ENCODE measurements at regions not wholly inside any gene's neighbourhood (a gene's known extent, or its start where the extent isn't known, plus 50 kb on each side); places are given as distances from the start of the nearest gene placed in this dataset.

DNA sequence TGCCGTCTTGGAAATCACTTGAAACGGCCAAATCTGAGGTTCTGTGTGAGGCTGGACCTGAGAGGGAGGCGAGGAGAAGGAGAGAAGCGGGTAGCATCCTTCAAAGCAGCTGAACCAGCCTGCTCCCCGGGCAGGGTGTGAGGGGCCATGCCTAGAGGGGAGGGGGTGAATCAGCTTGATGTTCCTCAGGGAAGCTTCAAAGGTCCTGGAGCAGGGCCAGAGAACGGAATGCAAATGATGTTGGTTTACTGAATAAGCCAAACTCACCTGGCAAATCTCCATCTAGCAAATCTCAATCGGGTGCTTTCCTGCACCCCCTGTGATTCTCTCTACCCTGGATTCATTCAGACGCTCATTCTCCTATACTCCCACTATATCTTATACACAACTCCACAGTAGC is 226.9 kb downstream of the WDR11 start:
- Histone ChIP-seq H3K27ac (no peak overlapping the region), H3K4me3 (no peak overlapping the region), H3K9me3 (no peaks in the 10 kb centered on the region), H4K20me1 (no peaks in the 10 kb centered on the region), H3K4me2 (no peak overlapping the region), H3K36me3 (no peaks in the 10 kb centered on the region), H3K9ac (no peak overlapping the region), H3K4me1 (no peaks in the 10 kb centered on the region), H3K27me3 (no peaks in the 10 kb centered on the region)
- TF ChIP-seq Cebpa-rat (IDR thresholded peaks at IDR 0.05) = no peak

DNA sequence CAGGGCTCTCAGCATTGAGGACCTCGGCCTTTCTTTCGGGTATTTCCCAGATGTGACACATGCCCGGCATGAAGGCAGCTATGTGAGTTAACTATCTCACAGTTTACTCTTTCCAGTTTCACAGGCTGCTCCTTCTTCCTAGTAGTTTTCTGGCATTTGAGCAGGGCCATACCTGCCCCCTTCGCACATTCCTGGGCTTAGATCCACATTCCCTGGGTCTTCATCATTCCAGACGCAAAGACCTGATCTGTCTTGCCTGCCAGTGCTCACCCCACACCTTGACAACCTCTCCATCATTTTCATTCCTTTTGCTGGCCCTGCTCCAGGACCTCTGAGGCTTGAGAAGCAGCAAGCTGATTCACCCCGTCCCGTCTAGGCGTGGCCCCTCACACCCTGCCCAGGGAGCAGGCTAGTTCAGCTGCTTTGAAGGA is 227.5 kb downstream of the WDR11 start:
- no peaks in the 10 kb centered on the region for H3K9me3 ChIP-seq
- H3K27me3 ChIP-seq = no peaks in the 10 kb centered on the region
- H3K4me3 ChIP-seq = no peak overlapping the region
- no peaks in the 10 kb centered on the region for H4K20me1 ChIP-seq
- H3K4me1 ChIP-seq = no peaks in the 10 kb centered on the region
- H3K4me2 ChIP-seq = no peak overlapping the region
- H3K36me3 ChIP-seq = no peaks in the 10 kb centered on the region
- no peak overlapping the region for H3K9ac ChIP-seq
- H3K27ac ChIP-seq = no peak overlapping the region
- no peak for TF ChIP-seq Cebpa-rat (IDR thresholded peaks at IDR 0.05)

DNA sequence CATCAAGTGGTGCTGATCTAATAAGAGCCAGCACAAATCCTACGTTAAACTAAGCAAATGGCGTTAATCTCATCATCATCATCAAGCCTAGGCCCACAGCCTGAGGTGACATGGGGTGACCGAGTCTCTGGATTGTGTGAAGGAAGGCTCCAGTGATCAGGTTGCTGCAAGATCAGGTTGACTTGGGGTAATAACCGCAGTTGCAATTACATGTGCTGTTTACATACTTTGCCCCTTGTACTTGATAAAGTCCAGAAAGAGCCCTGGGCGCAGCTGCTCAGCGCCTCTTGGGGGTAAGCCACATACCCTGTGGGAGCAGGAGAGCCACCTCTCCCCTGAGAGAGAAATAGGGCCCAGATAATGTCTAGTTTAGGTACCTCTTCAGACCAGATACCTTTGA is 228.1 kb downstream of the WDR11 start:
- no peaks in the 10 kb centered on the region for H3K9me3 ChIP-seq
- no peaks in the 10 kb centered on the region for H3K36me3 ChIP-seq
- H3K4me1 ChIP-seq = no peaks in the 10 kb centered on the region
- H4K20me1 ChIP-seq = no peaks in the 10 kb centered on the region
- H3K27me3 ChIP-seq = no peaks in the 10 kb centered on the region
- TF ChIP-seq Cebpa-rat (IDR thresholded peaks at IDR 0.05) = no peak
- no peak overlapping the region for H3K4me3 ChIP-seq
- H3K27ac ChIP-seq = no peak overlapping the region
- no peak overlapping the region for H3K4me2 ChIP-seq
- no peak overlapping the region for H3K9ac ChIP-seq

DNA sequence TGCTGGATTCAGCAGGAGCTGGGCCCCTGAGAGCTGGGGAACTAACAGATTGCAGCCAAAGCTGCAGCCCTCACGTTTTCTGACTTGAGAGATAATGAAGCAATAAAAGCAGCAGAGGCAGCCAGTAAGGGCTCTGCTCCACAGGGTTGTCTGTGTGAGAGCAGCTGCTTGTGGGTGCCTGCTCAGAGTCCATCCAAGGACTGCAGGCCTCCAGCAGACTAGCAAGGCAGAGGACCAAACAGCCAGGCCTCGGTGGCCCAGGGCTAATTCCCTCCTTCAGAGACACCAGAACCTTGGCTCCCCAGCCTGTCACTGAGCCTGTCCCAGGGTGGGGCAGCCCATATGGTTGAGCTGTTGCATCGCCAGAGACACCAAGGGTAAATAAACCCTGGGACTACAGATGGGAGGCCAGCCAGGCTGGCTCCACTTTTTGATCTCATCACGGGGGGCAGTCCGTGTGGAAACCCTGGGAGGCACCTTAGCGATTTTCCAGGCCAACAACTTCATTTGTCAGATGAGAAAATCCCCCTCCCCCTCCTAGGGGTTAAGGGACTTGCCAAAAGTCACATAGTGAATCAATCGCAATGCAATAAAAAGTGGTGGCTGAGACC is 229.2 kb downstream of the WDR11 start:
- no peak for TF ChIP-seq Cebpa-rat (IDR thresholded peaks at IDR 0.05)
- H4K20me1 ChIP-seq = no peaks in the 10 kb centered on the region
- H3K27me3 ChIP-seq = no peaks in the 10 kb centered on the region
- no peaks in the 10 kb centered on the region for H3K9me3 ChIP-seq
- H3K36me3 ChIP-seq = no peaks in the 10 kb centered on the region
- H3K9ac ChIP-seq = no peak overlapping the region
- no peak overlapping the region for H3K4me3 ChIP-seq
- no peak overlapping the region for H3K4me2 ChIP-seq
- no peak overlapping the region for H3K27ac ChIP-seq
- H3K4me1 ChIP-seq = no peaks in the 10 kb centered on the region

DNA sequence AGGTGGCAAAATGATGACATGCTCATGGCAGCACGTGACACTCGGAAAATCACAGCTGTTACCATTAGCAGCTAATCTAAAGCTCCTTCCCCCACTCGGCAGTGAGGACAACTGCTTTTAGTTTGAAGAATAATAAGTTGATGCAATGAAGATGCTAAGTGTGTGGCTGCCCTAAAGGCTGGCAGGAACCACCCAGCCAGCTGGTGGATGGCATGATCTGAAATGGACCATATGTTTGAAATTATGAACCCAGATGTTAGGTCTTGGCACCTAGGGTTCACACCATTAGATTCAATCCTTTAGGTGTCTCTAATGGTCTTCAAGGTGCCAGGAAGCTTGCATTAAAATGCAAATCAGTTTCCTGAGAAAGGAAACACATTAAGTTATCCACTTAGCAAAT is 230.1 kb downstream of the WDR11 start:
- Histone ChIP-seq H3K27me3 (no peaks in the 10 kb centered on the region), H3K4me2 (no peak overlapping the region), H3K9me3 (no peaks in the 10 kb centered on the region), H3K27ac (no peak overlapping the region), H3K4me3 (no peak overlapping the region), H3K4me1 (no peaks in the 10 kb centered on the region), H3K9ac (no peak overlapping the region), H4K20me1 (no peaks in the 10 kb centered on the region), H3K36me3 (no peaks in the 10 kb centered on the region)
- TF ChIP-seq Cebpa-rat (IDR thresholded peaks at IDR 0.05) = no peak

DNA sequence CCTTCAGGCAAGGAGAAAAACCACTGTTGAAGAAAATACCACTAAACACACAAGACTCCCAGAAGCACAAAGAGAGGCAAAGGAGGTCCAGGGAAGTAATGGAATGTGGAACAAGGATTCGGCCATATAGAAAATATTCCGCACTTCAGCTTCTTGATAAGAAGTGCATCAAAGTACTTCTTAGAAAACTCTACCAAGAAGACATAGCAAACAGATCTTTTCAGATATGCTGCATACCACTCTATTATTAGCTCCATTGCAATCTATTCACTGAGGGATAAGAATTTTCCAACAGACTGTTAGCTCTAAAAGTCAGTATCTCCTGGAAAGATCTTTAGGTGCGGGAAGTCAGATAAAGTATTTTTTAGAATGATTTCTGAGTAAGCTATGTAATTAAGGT is 231.8 kb downstream of the WDR11 start:
- Histone ChIP-seq H3K27ac (no peak overlapping the region), H3K9me3 (no peaks in the 10 kb centered on the region), H4K20me1 (no peaks in the 10 kb centered on the region), H3K4me2 (no peak overlapping the region), H3K9ac (no peak overlapping the region), H3K4me3 (no peak overlapping the region), H3K36me3 (no peaks in the 10 kb centered on the region), H3K4me1 (no peaks in the 10 kb centered on the region), H3K27me3 (no peaks in the 10 kb centered on the region)
- no peak for TF ChIP-seq Cebpa-rat (IDR thresholded peaks at IDR 0.05)

DNA sequence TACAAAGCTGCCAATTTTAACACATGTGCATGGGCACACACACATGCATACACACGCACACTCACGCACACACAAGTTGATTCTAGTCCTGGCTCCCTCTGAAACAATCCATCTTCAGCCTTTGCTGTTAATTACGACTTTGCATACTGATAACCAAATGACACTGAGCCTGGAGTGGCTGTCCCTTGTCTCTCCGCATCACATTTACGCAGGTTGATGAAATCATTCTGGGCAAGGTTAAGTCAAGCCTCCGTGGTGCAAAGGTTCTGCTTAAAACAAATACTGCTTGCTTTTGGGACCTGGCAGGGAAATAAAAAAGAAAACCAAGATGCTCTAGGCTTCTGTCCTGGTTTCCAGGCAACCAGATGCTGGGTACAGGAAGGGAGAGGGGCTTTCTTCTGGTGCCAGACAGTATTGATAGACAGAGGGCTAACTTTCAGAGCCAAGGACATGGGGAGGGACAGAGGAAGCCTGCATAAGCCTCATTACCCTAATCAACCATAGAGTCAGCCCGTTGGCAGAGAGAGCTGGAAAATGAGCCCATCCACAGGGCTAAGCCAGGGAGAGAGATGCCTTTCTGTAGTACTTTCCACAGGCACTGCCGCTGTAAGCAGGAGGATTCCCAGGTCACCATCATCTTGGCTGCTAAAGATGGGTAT is 233.0 kb downstream of the WDR11 start:
- Histone ChIP-seq H3K9ac (no peak overlapping the region), H3K9me3 (no peaks in the 10 kb centered on the region), H3K36me3 (no peaks in the 10 kb centered on the region), H4K20me1 (no peaks in the 10 kb centered on the region), H3K27ac (no peak overlapping the region), H3K4me3 (no peak overlapping the region), H3K27me3 (no peaks in the 10 kb centered on the region), H3K4me1 (peaks cover 5% of the 10 kb centered on the region), H3K4me2 (no peak overlapping the region)
- no peak for TF ChIP-seq Cebpa-rat (IDR thresholded peaks at IDR 0.05)

DNA sequence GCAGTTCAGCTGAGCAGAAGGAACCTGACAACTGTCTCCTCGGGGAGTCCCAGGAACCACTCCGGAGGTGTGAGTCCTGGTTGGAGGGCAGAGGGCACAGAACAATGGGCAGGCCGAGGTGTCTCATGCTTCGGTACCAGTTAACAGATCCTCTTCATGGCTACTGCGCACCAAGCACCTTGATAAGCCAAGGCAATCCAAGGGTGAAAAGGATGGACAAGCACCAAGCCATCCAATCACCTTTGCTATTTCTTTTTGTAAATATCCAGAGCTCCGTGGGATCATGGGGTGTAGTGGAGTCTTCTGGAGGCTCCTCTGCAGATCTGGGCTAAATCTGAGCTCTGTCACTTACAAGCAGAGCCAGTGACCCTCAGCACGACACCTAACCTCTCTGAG is 233.5 kb downstream of the WDR11 start:
- Histone ChIP-seq H3K4me2 (no peak overlapping the region), H3K9me3 (no peaks in the 10 kb centered on the region), H4K20me1 (no peaks in the 10 kb centered on the region), H3K9ac (no peak overlapping the region), H3K27ac (no peak overlapping the region), H3K36me3 (no peaks in the 10 kb centered on the region), H3K4me1 (peaks cover 11% of the 10 kb centered on the region), H3K4me3 (no peak overlapping the region), H3K27me3 (no peaks in the 10 kb centered on the region)
- no peak for TF ChIP-seq Cebpa-rat (IDR thresholded peaks at IDR 0.05)

DNA sequence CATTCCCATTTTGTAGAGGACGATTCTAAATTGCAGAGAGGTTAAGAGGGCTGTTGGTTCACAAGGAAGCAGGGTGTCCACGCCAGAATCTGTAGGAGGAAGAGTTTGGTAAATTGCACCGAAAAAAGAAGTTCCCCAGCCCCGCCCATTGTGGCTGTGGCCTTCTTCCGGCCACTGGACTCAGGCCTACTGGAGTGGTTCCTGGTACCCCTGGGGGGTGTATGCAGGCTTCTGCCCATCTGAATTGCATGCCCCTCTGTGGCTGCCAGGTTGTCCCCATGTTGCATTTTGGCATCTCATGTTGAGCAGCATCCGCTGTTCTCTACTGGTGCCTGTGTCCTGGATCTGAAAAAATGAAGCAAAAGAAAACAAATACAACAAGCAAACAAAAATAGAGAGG is 234.2 kb downstream of the WDR11 start:
- H3K36me3 ChIP-seq = no peaks in the 10 kb centered on the region
- H4K20me1 ChIP-seq = no peaks in the 10 kb centered on the region
- no peaks in the 10 kb centered on the region for H3K9me3 ChIP-seq
- H3K4me2 ChIP-seq = no peak overlapping the region
- no peak overlapping the region for H3K4me3 ChIP-seq
- H3K27me3 ChIP-seq = no peaks in the 10 kb centered on the region
- H3K4me1 ChIP-seq = peaks cover 12% of the 10 kb centered on the region
- H3K9ac ChIP-seq = no peak overlapping the region
- no peak for TF ChIP-seq Cebpa-rat (IDR thresholded peaks at IDR 0.05)
- H3K27ac ChIP-seq = no peak overlapping the region

DNA sequence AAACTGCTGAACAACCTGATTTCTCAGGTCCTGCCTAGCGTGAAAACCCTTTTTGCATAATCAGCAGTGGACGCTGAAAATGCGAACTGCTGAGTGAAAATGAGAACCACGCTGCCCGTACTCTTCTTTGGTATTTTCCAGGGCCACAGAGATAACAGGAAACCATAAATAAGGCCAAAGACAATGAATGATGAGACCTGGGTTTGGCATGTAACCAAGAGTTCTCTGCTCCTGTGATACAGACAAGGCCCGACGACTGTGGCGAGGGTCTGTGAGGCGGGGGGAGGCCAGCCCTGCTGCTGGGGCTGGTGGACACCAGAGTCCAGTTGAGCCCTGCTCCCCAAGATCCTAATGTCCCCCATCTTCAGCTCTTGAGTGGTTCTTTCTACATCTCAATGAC is 236.0 kb downstream of the WDR11 start:
- H4K20me1 ChIP-seq = no peaks in the 10 kb centered on the region
- TF ChIP-seq Cebpa-rat (IDR thresholded peaks at IDR 0.05) = no peak
- H3K27ac ChIP-seq = no peak overlapping the region
- H3K9me3 ChIP-seq = no peaks in the 10 kb centered on the region
- H3K4me3 ChIP-seq = no peak overlapping the region
- no peaks in the 10 kb centered on the region for H3K36me3 ChIP-seq
- peaks cover 12% of the 10 kb centered on the region for H3K4me1 ChIP-seq
- H3K9ac ChIP-seq = no peak overlapping the region
- H3K4me2 ChIP-seq = no peak overlapping the region
- H3K27me3 ChIP-seq = no peaks in the 10 kb centered on the region

DNA sequence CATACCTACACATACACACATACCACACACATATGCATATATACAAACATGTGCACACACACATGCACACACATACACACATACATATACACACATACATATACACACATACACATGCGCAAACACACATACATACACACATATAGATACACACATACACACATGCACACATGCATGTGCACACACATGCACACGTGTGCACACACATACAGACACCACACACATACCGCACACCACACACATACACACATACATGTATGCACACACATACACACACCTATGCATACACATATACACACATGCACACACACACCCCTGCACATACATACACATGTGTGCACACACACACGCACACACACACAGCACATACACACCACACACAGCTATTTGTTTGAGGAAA is 236.5 kb downstream of the WDR11 start:
- Histone ChIP-seq H3K4me1 (peaks cover 12% of the 10 kb centered on the region), H3K27ac (no peak overlapping the region), H3K9ac (no peak overlapping the region), H3K36me3 (no peaks in the 10 kb centered on the region), H3K9me3 (no peaks in the 10 kb centered on the region), H3K4me2 (no peak overlapping the region), H4K20me1 (no peaks in the 10 kb centered on the region), H3K4me3 (no peak overlapping the region), H3K27me3 (no peaks in the 10 kb centered on the region)
- no peak for TF ChIP-seq Cebpa-rat (IDR thresholded peaks at IDR 0.05)

All from BLaER1 (cell line).